K562 (cell line): ENCODE measurements at regions not wholly inside any gene's neighbourhood (a gene's known extent, or its start where the extent isn't known, plus 50 kb on each side); places are given as distances from the start of the nearest gene placed in this dataset.

Source experiments
- BCOR ChIP-seq: fragments of 450-650 bp; IDR thresholded peaks from 2 replicates; pipeline ENCODE4 v1.6.1; 2016
- CC2D1A ChIP-seq: fragments of 450-650 bp; IDR thresholded peaks from 2 replicates; pipeline ENCODE4 v1.6.1; 2017; ENCODE audit warnings: mild to moderate bottlenecking
- CREM ChIP-seq: IDR thresholded peaks from 2 replicates; pipeline ENCODE4 v1.6.1; 2014; ENCODE audit warnings: antibody characterized with exemption, low read depth
- FOXJ3 ChIP-seq: sonication (generic); formaldehyde crosslinking; IDR thresholded peaks from 2 replicates; pipeline ENCODE4 v1.4.0; 2020; ENCODE audit warnings: mild to moderate bottlenecking, missing genetic modification reagents
- FOXP1 ChIP-seq: sonication (generic); formaldehyde crosslinking; IDR thresholded peaks from 2 replicates; pipeline ENCODE4 v1.8.0; 2022; ENCODE audit warnings: mild to moderate bottlenecking, missing genetic modification reagents
- HDAC8 ChIP-seq: fragments of 450-650 bp; IDR thresholded peaks from 2 replicates; pipeline ENCODE4 v1.6.1; 2016; ENCODE audit warnings: mild to moderate bottlenecking, missing genetic modification characterization, moderate library complexity, missing compliant biosample characterization
- ILF3 ChIP-seq: fragments of 450-650 bp; IDR thresholded peaks from 2 replicates; pipeline ENCODE4 v1.6.1; 2018; ENCODE audit warnings: antibody characterized with exemption, mild to moderate bottlenecking, moderate library complexity, borderline replicate concordance
- JUNB ChIP-seq: fragments of 450-650 bp; formaldehyde crosslinking; conservative IDR thresholded peaks from 2 replicates; pipeline ENCODE4 v1.4.0; 2020; ENCODE audit warnings: mild to moderate bottlenecking
- MAX ChIP-seq: sonication (generic); formaldehyde crosslinking; IDR thresholded peaks from 2 replicates; pipeline ENCODE4 v1.9.0; 2022; ENCODE audit warnings: mild to moderate bottlenecking, missing genetic modification reagents
- MCM2 ChIP-seq: fragments of 450-650 bp; IDR thresholded peaks from 2 replicates; pipeline ENCODE4 v1.6.1; 2017; ENCODE audit warnings: low read depth, mild to moderate bottlenecking
- NBN ChIP-seq: fragments of 450-650 bp; IDR thresholded peaks from 2 replicates; pipeline ENCODE4 v1.6.1; 2016; ENCODE audit warnings: low read depth, mild to moderate bottlenecking
- NR2C2 ChIP-seq, 2 experiments: fragments of 200-800 bp in 1 of 2; sonication (Bioruptor generic) in 1 of 2; sonication (generic) in 1 of 2; formaldehyde crosslinking in 1 of 2; IDR thresholded peaks; 2 replicates each; pipeline versions ENCODE4 v1.6.1 to v1.8.0; 2016 to 2022; ENCODE audit warnings: mild to moderate bottlenecking in 1 of 2, missing compliant biosample characterization in 1 of 2, missing genetic modification characterization in 1 of 2, missing genetic modification reagents in 1 of 2
- PHTF2 ChIP-seq: fragments of 250-450 bp; sonication (Bioruptor Pico); IDR thresholded peaks from 2 replicates; pipeline ENCODE4 v1.5.0; 2021; ENCODE audit warnings: mild to moderate bottlenecking
- POLR2A ChIP-seq: fragments of 450-650 bp; conservative IDR thresholded peaks from 2 replicates; pipeline ENCODE4 v1.6.1; 2016
- RAD21 ChIP-seq, 2 experiments: fragments of 250-450 bp in 1 of 2; fragments of 450-650 bp in 1 of 2; sonication (Bioruptor Pico) in 1 of 2; formaldehyde crosslinking in 1 of 2; IDR thresholded peaks in 1 of 2; conservative IDR thresholded peaks in 1 of 2; 2 replicates each; pipeline versions ENCODE4 v1.4.0 to v1.8.0; 2020 to 2022; ENCODE audit warnings: mild to moderate bottlenecking in 2 of 2, moderate library complexity in 1 of 2
- RFX1 ChIP-seq: fragments of 450-650 bp; IDR thresholded peaks from 2 replicates; pipeline ENCODE4 v1.6.1; 2016; ENCODE audit warnings: mild to moderate bottlenecking, moderate library complexity
- SIX5 ChIP-seq, 2 experiments: IDR thresholded peaks; 2 replicates each; pipeline ENCODE4 v1.6.1; 2011; ENCODE audit warnings: low read length in 2 of 2, borderline replicate concordance in 1 of 2, low read depth in 1 of 2, mild to moderate bottlenecking in 1 of 2, moderate library complexity in 1 of 2; ENCODE audit not compliant: insufficient read depth in 1 of 2
- SRSF1 ChIP-seq: fragments of 200-400 bp; formaldehyde crosslinking; IDR thresholded peaks from 2 replicates; pipeline ENCODE4 v1.6.1; 2017; ENCODE audit warnings: mild to moderate bottlenecking, low read depth, low read length, moderate library complexity
- ZBTB7A ChIP-seq: IDR thresholded peaks from 2 replicates; pipeline ENCODE4 v1.6.1; 2011; ENCODE audit warnings: low read depth, mild to moderate bottlenecking, low read length, moderate library complexity, borderline replicate concordance; ENCODE audit not compliant: control insufficient read depth
- ZFX ChIP-seq: sonication (generic); formaldehyde crosslinking; IDR thresholded peaks from 2 replicates; pipeline ENCODE4 v1.8.0; 2022; ENCODE audit warnings: mild to moderate bottlenecking, missing genetic modification reagents, moderate library complexity
- ZMIZ1 ChIP-seq, 2 experiments: fragments of 150-350 bp in 1 of 2; IDR thresholded peaks; 2 replicates each; pipeline ENCODE4 v1.6.1; 2012 to 2016; ENCODE audit warnings: low read depth in 2 of 2, low read length in 2 of 2, mild to moderate bottlenecking in 1 of 2, moderate library complexity in 1 of 2
- ZNF408 ChIP-seq: fragments of 250-450 bp; sonication (Bioruptor Pico); IDR thresholded peaks from 2 replicates; pipeline ENCODE4 v1.4.0; 2020; ENCODE audit warnings: low read depth, mild to moderate bottlenecking, moderate library complexity
- TF ChIP-seq, protein P1 (sequence below): IDR thresholded peaks from 3 replicates; pipeline ENCODE4 v1.6.1; 2011; ENCODE audit warnings: borderline replicate concordance, mild to moderate bottlenecking; ENCODE audit not compliant: insufficient read length, insufficient read depth

DNA sequence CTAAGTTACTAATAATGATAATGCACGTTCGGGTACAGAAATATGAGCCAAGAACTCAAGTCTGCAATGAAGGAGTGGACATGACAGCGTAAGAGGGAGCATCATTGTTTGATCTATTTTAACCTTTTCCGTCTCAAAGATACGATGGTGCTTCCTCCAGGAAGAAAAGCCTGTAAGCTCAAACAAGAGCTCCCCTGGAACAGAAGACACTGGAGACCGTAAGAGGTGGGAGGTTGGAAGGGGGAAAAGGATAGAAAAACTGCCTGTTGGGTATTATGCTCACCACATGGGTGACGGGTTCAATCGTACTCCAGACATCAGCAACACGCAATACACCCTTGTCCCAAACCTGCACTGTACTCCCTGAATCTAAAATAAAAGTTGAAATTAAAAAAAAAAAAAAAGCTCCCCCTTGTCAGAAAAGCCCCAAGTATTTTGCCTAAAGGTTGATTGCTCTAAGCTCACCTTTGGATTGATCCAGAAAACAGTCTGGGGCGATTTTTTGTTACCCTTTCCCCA is 180.5 kb downstream of the TRIM27 start (continued):
- TF ChIP-seq ZMIZ1 (IDR thresholded peaks at IDR 0.05; ENCODE audit: low read depth in 2 of 2, low read length in 2 of 2) (no peak), PHTF2 (CRISPR knock-in tag) (no peak), MCM2 (no peak), ILF3 (no peak), ZBTB7A (no peak), ZFX (CRISPR knock-in tag) (no peak), FOXJ3 (CRISPR knock-in tag) (no peak), SIX5 (IDR thresholded peaks at IDR 0.05; ENCODE audit: borderline replicate concordance in 1 of 2, insufficient read depth in 1 of 2, low read depth in 1 of 2, low read length in 2 of 2) (no peak), CREM (peak; percentile 49; the same call in 1 of the 2 replicates), BCOR (0 out of 2 replicates have a peak, but pooled peaks have one; percentile 20), RAD21 (CRISPR knock-in tag; conservative IDR thresholded peaks at IDR 0.05 in 1 of 2, IDR thresholded peaks at IDR 0.05 in 1 of 2) (no peak), NR2C2 (CRISPR knock-in tag; IDR thresholded peaks at IDR 0.05) (no peak), NR2C2 (tag; IDR thresholded peaks at IDR 0.05) (0 out of 2 replicates have a peak, but pooled peaks have one; percentile 22), JUNB (CRISPR knock-in tag) (no peak), NBN (peak; percentile 42), CC2D1A (no peak), MAX (CRISPR knock-in tag) (0 out of 2 replicates have a peak, but pooled peaks have one; percentile 0), FOXP1 (CRISPR knock-in tag) (no peak), RFX1 (no peak), SRSF1 (no peak), ZNF408 (no peak), POLR2A (peak; percentile 47; the same call in 1 of the 2 replicates), HDAC8 (no peak)
- TF ChIP-seq, protein P1, sequence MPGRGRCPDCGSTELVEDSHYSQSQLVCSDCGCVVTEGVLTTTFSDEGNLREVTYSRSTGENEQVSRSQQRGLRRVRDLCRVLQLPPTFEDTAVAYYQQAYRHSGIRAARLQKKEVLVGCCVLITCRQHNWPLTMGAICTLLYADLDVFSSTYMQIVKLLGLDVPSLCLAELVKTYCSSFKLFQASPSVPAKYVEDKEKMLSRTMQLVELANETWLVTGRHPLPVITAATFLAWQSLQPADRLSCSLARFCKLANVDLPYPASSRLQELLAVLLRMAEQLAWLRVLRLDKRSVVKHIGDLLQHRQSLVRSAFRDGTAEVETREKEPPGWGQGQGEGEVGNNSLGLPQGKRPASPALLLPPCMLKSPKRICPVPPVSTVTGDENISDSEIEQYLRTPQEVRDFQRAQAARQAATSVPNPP, result no peak
